Adrenal gland (tissue), 5 donors: ENCODE measurements at regions not wholly inside any gene's neighbourhood (a gene's known extent, or its start where the extent isn't known, plus 50 kb on each side); places are given as distances from the start of the nearest gene placed in this dataset.
"Not testable (repeated sequence)": the region's sequence is repeated elsewhere in the genome, so short reads cannot be mapped to it uniquely, and the experiment has no call there.

Source experiments
- CTCF ChIP-seq, 6 experiments: fragments of 450-650 bp in 4 of 6; fragments of 200-600 bp in 2 of 6; sonication (generic) in 1 of 6; IDR thresholded peaks; 1 replicate in 5 of 6; 2 replicates in 1 of 6; pipeline versions ENCODE4 v1.5.1 to v1.8.0; 2016 to 2021; ENCODE audit warnings: antibody characterized with exemption in 6 of 6, mild to moderate bottlenecking in 2 of 6, moderate library complexity in 1 of 6
- POLR2A ChIP-seq, 2 donors: fragments of 450-650 bp; IDR thresholded peaks; one replicate each; pipeline ENCODE4 v1.6.1; 2017; ENCODE audit warnings: antibody characterized with exemption in 2 of 2, mild to moderate bottlenecking in 2 of 2, moderate library complexity in 1 of 2
- donor health status: DM: no; HTN: no; CAD: no.

DNA sequence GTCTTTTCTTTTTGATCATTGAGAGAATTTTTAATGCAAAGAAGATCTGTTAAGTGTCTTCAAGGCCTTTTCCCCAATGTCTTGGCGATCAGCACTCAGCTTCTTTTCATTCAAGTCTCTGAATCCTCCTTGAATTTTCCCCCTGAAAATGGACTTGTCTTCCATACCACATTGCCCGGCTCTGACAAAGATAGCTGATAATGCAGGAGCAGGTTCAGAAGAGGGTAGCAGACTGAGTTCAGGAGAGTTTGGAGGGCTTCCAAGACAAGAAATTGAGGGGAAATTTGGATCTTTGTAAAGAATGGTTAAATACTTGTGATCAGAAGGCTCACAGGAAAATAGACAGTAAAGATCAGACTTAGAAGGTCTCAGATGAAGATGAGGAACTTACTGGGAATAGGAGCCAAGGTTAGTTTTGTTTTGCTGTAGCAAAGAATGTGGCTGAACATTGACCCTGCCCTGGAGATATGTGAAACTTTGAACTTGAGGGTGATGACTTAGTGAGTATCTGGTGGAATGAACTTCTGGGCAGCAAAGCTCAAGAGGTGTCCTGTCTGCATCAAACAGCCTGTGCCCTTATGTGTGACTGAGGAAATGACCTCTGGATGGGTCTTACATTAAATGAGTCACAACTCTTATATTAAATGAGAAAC is 754.2 kb downstream of the SPATA31A6 start:
- TF ChIP-seq CTCF, POLR2A (IDR thresholded peaks at IDR 0.05): not testable (repeated sequence)
